GM18517 (cell line): ENCODE measurements at regions not wholly inside any gene's neighbourhood (a gene's known extent, or its start where the extent isn't known, plus 50 kb on each side); places are given as distances from the start of the nearest gene placed in this dataset.

Experiments used
- ATAC-seq: cut with Tn5 transposase; IDR thresholded peaks from one replicate; pipeline ENCODE4 v1.9.1; 2021; ENCODE audit warnings: mild to moderate bottlenecking, moderate library complexity; ENCODE audit not compliant: unreplicated experiment

- no peak for ATAC-seq
These were observed 984.7 kb upstream of the PCDH9 start for GRCh38 chr13:68214691-68215415.

- ATAC-seq = no peak
These were observed 969.1 kb upstream of the PCDH9 start for GRCh38 chr13:68199271-68199670.

GRCh38 chr13:68190818-68191217 lies 960.7 kb upstream of the PCDH9 start:
- no peak for ATAC-seq

GRCh38 chr13:68185444-68186141 lies 955.5 kb upstream of the PCDH9 start:
- no peak for ATAC-seq

GRCh38 chr13:68176475-68176874 lies 946.3 kb upstream of the PCDH9 start:
- no peak for ATAC-seq

GRCh38 chr13:68174893-68175292 lies 944.8 kb upstream of the PCDH9 start:
- ATAC-seq = no peak

- no peak for ATAC-seq
These were observed 943.0 kb upstream of the PCDH9 start for GRCh38 chr13:68173111-68173510.

GRCh38 chr13:68170961-68171360 lies 940.8 kb upstream of the PCDH9 start:
- no peak for ATAC-seq

- no peak for ATAC-seq
These were observed 938.3 kb upstream of the PCDH9 start for GRCh38 chr13:68168448-68168847.

GRCh38 chr13:68160466-68160865 lies 930.3 kb upstream of the PCDH9 start:
- ATAC-seq = no peak

- ATAC-seq = no peak
These were observed 922.3 kb upstream of the PCDH9 start for GRCh38 chr13:68152414-68152813.

- ATAC-seq = no peak
These were observed 915.7 kb upstream of the PCDH9 start for GRCh38 chr13:68145852-68146251.

- ATAC-seq = no peak
These were observed 898.3 kb upstream of the PCDH9 start for GRCh38 chr13:68128297-68128915.

GRCh38 chr13:68125087-68125480 lies 894.9 kb upstream of the PCDH9 start:
- ATAC-seq = no peak

GRCh38 chr13:68124437-68125086 lies 894.4 kb upstream of the PCDH9 start:
- ATAC-seq = no peak

- ATAC-seq = no peak
These were observed 880.1 kb upstream of the PCDH9 start for GRCh38 chr13:68110178-68110768.

- ATAC-seq = no peak
These were observed 877.5 kb upstream of the PCDH9 start for GRCh38 chr13:68107667-68108066.

GRCh38 chr13:68099631-68100030 lies 869.5 kb upstream of the PCDH9 start:
- ATAC-seq = no peak

GRCh38 chr13:68081061-68081460 lies 850.9 kb upstream of the PCDH9 start:
- ATAC-seq = no peak

- ATAC-seq = no peak
These were observed 848.7 kb upstream of the PCDH9 start for GRCh38 chr13:68078874-68079273.

- ATAC-seq = no peak
These were observed 848.3 kb upstream of the PCDH9 start for GRCh38 chr13:68078469-68078868.
